ENCODE measurements at regions not wholly inside any gene's neighbourhood (a gene's known extent, or its start where the extent isn't known, plus 50 kb on each side); places are given as distances from the start of the nearest gene placed in this dataset.

- TF ChIP-seq ZNF274 (IDR thresholded peaks at IDR 0.05; ENCODE audit: low read depth, low read length), result no peak
- no peak for TF ChIP-seq YY1 (IDR thresholded peaks at IDR 0.05; ENCODE audit: insufficient read depth, insufficient read length)
- TF ChIP-seq SUZ12 (IDR thresholded peaks at IDR 0.05; ENCODE audit: extremely low read depth, insufficient read depth, insufficient read length), result no peak
Observed at GRCh38 chr5:15993334-15993733, 186.3 kb downstream of the MARCHF11 start.
